ENCODE measurements at regions not wholly inside any gene's neighbourhood (a gene's known extent, or its start where the extent isn't known, plus 50 kb on each side); places are given as distances from the start of the nearest gene placed in this dataset.

GRCh38 chr14:82776958-82777357, 1243.3 kb upstream of the SEL1L start:
- no peak for DNase-seq (ENCODE audit: low read depth in 6 of 9, low spot score in 9 of 9)
- Histone ChIP-seq H3K4me3 (ENCODE audit: low read length in 2 of 2) (no peak overlapping the region), H3K4me1 (ENCODE audit: control insufficient read depth in 2 of 2, insufficient read depth in 2 of 2, low read length in 2 of 2) (no peaks in the 10 kb centered on the region), H3K27me3 (ENCODE audit: control insufficient read depth in 2 of 2, insufficient read depth in 1 of 2, low read length in 1 of 2) (no peaks in the 10 kb centered on the region), H3K36me3 (ENCODE audit: control insufficient read depth in 2 of 2, insufficient read depth in 2 of 2, low read length in 1 of 2) (no peaks in the 10 kb centered on the region), H3K27ac (ENCODE audit: low read depth in 1 of 2, low read length in 1 of 2) (no peak overlapping the region), H3K9me3 (ENCODE audit: control insufficient read depth in 2 of 2, insufficient read depth in 1 of 2, low read length in 1 of 2) (no peaks in the 10 kb centered on the region)
- 96% methylated on average over 1 of the region's 1 CpG for WGBS

DNA sequence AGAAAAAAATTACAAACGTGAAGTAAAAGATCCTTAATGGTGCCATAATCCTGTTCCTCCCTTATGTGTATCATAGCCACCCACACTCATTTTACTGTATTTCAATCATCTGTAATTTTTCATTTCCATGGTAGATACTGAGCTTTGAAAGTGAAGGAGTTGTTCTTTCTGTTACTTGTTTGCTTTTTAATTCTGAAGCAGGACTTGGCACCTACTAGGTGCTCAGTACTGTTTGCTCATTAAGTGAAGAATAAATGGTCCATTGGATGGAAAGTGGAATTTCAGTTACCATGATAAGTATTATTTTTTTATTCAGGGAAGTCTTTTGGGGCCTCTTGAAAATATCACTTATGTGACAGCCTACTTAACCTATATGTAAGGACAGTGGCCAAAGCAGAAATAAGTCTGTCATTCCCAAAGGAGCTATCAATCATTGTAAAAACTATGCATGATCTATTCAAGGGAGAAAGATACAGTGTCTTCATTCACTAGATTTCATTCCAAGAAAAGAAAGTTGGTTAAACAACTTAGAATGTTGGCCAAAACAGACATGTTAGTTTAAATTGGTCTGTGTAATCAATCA, 1244.4 kb upstream of the SEL1L start:
- no peaks in the 10 kb centered on the region for H3K36me3 ChIP-seq (ENCODE audit: control insufficient read depth in 2 of 2, insufficient read depth in 2 of 2, low read length in 1 of 2)
- no peak for DNase-seq (ENCODE audit: low read depth in 6 of 9, low spot score in 9 of 9)
- H3K27ac ChIP-seq (ENCODE audit: low read depth in 1 of 2, low read length in 1 of 2) = no peak overlapping the region
- H3K4me3 ChIP-seq (ENCODE audit: low read length in 2 of 2) = no peak overlapping the region
- H3K9me3 ChIP-seq (ENCODE audit: control insufficient read depth in 2 of 2, insufficient read depth in 1 of 2, low read length in 1 of 2) = no peaks in the 10 kb centered on the region
- H3K4me1 ChIP-seq (ENCODE audit: control insufficient read depth in 2 of 2, insufficient read depth in 2 of 2, low read length in 2 of 2) = no peaks in the 10 kb centered on the region
- no peaks in the 10 kb centered on the region for H3K27me3 ChIP-seq (ENCODE audit: control insufficient read depth in 2 of 2, insufficient read depth in 1 of 2, low read length in 1 of 2)
- WGBS = 88% methylated on average over 1 of the region's 1 CpG

DNA sequence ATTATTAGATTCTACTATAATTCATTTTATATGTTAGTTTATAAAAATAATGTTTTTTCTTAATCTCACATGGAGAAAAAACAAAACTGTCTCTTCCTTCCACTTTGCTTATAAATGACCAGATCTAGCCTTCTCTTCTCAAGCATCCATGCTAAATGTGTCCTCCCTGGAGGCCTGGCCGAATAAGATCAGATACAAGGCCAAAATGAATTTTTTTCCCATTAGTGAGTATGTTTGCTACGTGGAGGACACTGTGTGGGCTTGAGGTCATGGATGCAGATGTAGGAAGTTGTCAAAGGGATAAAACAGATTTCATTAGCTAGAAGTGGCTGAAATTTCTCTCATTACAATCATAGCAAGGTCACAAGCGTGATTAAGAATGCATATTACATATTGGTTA, 1244.9 kb upstream of the SEL1L start:
- no peak overlapping the region for H3K27ac ChIP-seq (ENCODE audit: low read depth in 1 of 2, low read length in 1 of 2)
- no peaks in the 10 kb centered on the region for H3K4me1 ChIP-seq (ENCODE audit: control insufficient read depth in 2 of 2, insufficient read depth in 2 of 2, low read length in 2 of 2)
- WGBS = 82% methylated on average over 3 of the region's 3 CpGs
- no peaks in the 10 kb centered on the region for H3K36me3 ChIP-seq (ENCODE audit: control insufficient read depth in 2 of 2, insufficient read depth in 2 of 2, low read length in 1 of 2)
- DNase-seq (ENCODE audit: low read depth in 6 of 9, low spot score in 9 of 9) = no peak
- no peaks in the 10 kb centered on the region for H3K9me3 ChIP-seq (ENCODE audit: control insufficient read depth in 2 of 2, insufficient read depth in 1 of 2, low read length in 1 of 2)
- H3K4me3 ChIP-seq (ENCODE audit: low read length in 2 of 2) = no peak overlapping the region
- H3K27me3 ChIP-seq (ENCODE audit: control insufficient read depth in 2 of 2, insufficient read depth in 1 of 2, low read length in 1 of 2) = no peaks in the 10 kb centered on the region

DNA sequence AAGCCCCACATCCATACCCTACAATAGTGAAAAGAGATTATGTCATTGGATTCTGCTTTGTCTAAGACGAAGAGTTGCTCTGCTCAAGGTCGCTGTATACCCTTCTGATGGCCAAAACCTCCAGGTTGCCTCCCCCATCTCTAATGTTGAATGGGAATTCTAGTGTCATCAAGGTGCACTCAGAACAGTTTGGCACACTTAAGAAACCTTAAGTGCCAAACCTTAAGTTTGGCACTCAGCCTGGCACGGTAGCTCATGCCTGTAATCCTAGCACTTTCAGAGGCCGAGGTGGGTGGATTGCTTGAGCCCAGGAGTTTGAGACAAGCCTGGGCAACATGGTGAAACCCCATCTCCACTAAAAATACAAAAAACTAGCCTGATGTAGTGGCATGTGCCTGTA, 1245.6 kb upstream of the SEL1L start:
- H3K27me3 ChIP-seq (ENCODE audit: control insufficient read depth in 2 of 2, insufficient read depth in 1 of 2, low read length in 1 of 2) = no peaks in the 10 kb centered on the region
- no peaks in the 10 kb centered on the region for H3K9me3 ChIP-seq (ENCODE audit: control insufficient read depth in 2 of 2, insufficient read depth in 1 of 2, low read length in 1 of 2)
- H3K4me3 ChIP-seq (ENCODE audit: low read length in 2 of 2) = no peak overlapping the region
- 93% methylated on average over 4 of the region's 4 CpGs for WGBS
- no peaks in the 10 kb centered on the region for H3K36me3 ChIP-seq (ENCODE audit: control insufficient read depth in 2 of 2, insufficient read depth in 2 of 2, low read length in 1 of 2)
- DNase-seq (ENCODE audit: low read depth in 6 of 9, low spot score in 9 of 9) = no peak
- no peaks in the 10 kb centered on the region for H3K4me1 ChIP-seq (ENCODE audit: control insufficient read depth in 2 of 2, insufficient read depth in 2 of 2, low read length in 2 of 2)
- no peak overlapping the region for H3K27ac ChIP-seq (ENCODE audit: low read depth in 1 of 2, low read length in 1 of 2)

DNA sequence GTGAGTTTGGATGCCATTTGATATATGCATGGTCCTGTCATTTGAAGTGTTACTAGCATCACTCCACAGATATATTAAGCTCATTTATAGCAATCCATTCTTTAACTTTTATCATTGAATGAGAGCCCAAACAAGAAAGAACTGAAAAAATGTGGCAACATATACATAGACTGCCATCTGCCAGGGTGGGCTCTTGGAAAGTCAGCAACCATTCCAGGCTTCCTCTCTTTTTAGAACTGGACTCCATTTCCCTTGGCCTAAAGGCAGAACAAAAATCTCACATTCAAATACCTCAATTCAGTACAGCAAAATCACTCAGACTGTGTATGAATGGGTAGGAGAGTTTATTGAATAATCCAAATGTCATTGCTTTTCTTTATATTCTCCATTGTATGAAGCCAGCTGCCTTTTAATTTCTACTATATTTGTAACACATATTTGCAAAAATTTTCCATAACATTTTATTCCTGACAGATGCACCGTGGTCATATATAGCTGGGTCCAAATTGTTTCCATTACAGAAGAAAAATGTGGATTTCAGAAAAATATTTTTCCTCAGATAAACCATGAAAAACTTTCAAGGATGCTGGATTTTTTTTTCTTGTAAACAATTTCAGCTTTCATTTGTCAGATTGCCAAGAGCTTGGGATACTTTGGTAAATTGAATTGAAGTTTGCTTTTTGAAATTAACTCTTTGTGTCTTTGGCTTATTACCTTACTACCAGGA, 1252.3 kb upstream of the SEL1L start:
- Histone ChIP-seq H3K36me3 (ENCODE audit: control insufficient read depth in 2 of 2, insufficient read depth in 2 of 2, low read length in 1 of 2) (no peaks in the 10 kb centered on the region), H3K4me3 (ENCODE audit: low read length in 2 of 2) (no peak overlapping the region), H3K27me3 (ENCODE audit: control insufficient read depth in 2 of 2, insufficient read depth in 1 of 2, low read length in 1 of 2) (no peaks in the 10 kb centered on the region), H3K9me3 (ENCODE audit: control insufficient read depth in 2 of 2, insufficient read depth in 1 of 2, low read length in 1 of 2) (no peaks in the 10 kb centered on the region), H3K4me1 (ENCODE audit: control insufficient read depth in 2 of 2, insufficient read depth in 2 of 2, low read length in 2 of 2) (no peaks in the 10 kb centered on the region), H3K27ac (ENCODE audit: low read depth in 1 of 2, low read length in 1 of 2) (no peak overlapping the region)
- 69% methylated on average over 1 of the region's 1 CpG for WGBS
- DNase-seq (ENCODE audit: low read depth in 6 of 9, low spot score in 9 of 9) = no peak

GRCh38 chr14:82786483-82786880, 1252.8 kb upstream of the SEL1L start:
- Histone ChIP-seq H3K4me1 (ENCODE audit: control insufficient read depth in 2 of 2, insufficient read depth in 2 of 2, low read length in 2 of 2) (no peaks in the 10 kb centered on the region), H3K9me3 (ENCODE audit: control insufficient read depth in 2 of 2, insufficient read depth in 1 of 2, low read length in 1 of 2) (no peaks in the 10 kb centered on the region), H3K27me3 (ENCODE audit: control insufficient read depth in 2 of 2, insufficient read depth in 1 of 2, low read length in 1 of 2) (no peaks in the 10 kb centered on the region), H3K4me3 (ENCODE audit: low read length in 2 of 2) (no peak overlapping the region), H3K27ac (ENCODE audit: low read depth in 1 of 2, low read length in 1 of 2) (no peak overlapping the region), H3K36me3 (ENCODE audit: control insufficient read depth in 2 of 2, insufficient read depth in 2 of 2, low read length in 1 of 2) (no peaks in the 10 kb centered on the region)
- 88% methylated on average over 3 of the region's 3 CpGs for WGBS
- no peak for DNase-seq (ENCODE audit: low read depth in 6 of 9, low spot score in 9 of 9)

GRCh38 chr14:82796086-82796485, 1262.4 kb upstream of the SEL1L start:
- Histone ChIP-seq H3K4me3 (ENCODE audit: low read length in 2 of 2) (no peak overlapping the region), H3K27me3 (ENCODE audit: control insufficient read depth in 2 of 2, insufficient read depth in 1 of 2, low read length in 1 of 2) (no peaks in the 10 kb centered on the region), H3K9me3 (ENCODE audit: control insufficient read depth in 2 of 2, insufficient read depth in 1 of 2, low read length in 1 of 2) (no peaks in the 10 kb centered on the region), H3K36me3 (ENCODE audit: control insufficient read depth in 2 of 2, insufficient read depth in 2 of 2, low read length in 1 of 2) (no peaks in the 10 kb centered on the region), H3K4me1 (ENCODE audit: control insufficient read depth in 2 of 2, insufficient read depth in 2 of 2, low read length in 2 of 2) (no peaks in the 10 kb centered on the region), H3K27ac (ENCODE audit: low read depth in 1 of 2, low read length in 1 of 2) (no peak overlapping the region)
- 92% methylated on average over 4 of the region's 4 CpGs for WGBS
- DNase-seq (ENCODE audit: low read depth in 6 of 9, low spot score in 9 of 9) = no peak

GRCh38 chr14:82798276-82798675, 1264.6 kb upstream of the SEL1L start:
- Histone ChIP-seq H3K4me1 (ENCODE audit: control insufficient read depth in 2 of 2, insufficient read depth in 2 of 2, low read length in 2 of 2) (no peaks in the 10 kb centered on the region), H3K4me3 (ENCODE audit: low read length in 2 of 2) (no peak overlapping the region), H3K9me3 (ENCODE audit: control insufficient read depth in 2 of 2, insufficient read depth in 1 of 2, low read length in 1 of 2) (no peaks in the 10 kb centered on the region), H3K36me3 (ENCODE audit: control insufficient read depth in 2 of 2, insufficient read depth in 2 of 2, low read length in 1 of 2) (no peaks in the 10 kb centered on the region), H3K27me3 (ENCODE audit: control insufficient read depth in 2 of 2, insufficient read depth in 1 of 2, low read length in 1 of 2) (no peaks in the 10 kb centered on the region), H3K27ac (ENCODE audit: low read depth in 1 of 2, low read length in 1 of 2) (no peak overlapping the region)
- 84% methylated on average over 1 of the region's 1 CpG for WGBS
- DNase-seq (ENCODE audit: low read depth in 6 of 9, low spot score in 9 of 9) = no peak

GRCh38 chr14:82805892-82806825, 1272.5 kb upstream of the SEL1L start:
- Histone ChIP-seq H3K4me1 (ENCODE audit: control insufficient read depth in 2 of 2, insufficient read depth in 2 of 2, low read length in 2 of 2) (no peaks in the 10 kb centered on the region), H3K9me3 (ENCODE audit: control insufficient read depth in 2 of 2, insufficient read depth in 1 of 2, low read length in 1 of 2) (no peaks in the 10 kb centered on the region), H3K4me3 (ENCODE audit: low read length in 2 of 2) (no peak overlapping the region), H3K27ac (ENCODE audit: low read depth in 1 of 2, low read length in 1 of 2) (no peak overlapping the region), H3K27me3 (ENCODE audit: control insufficient read depth in 2 of 2, insufficient read depth in 1 of 2, low read length in 1 of 2) (no peaks in the 10 kb centered on the region), H3K36me3 (ENCODE audit: control insufficient read depth in 2 of 2, insufficient read depth in 2 of 2, low read length in 1 of 2) (no peaks in the 10 kb centered on the region)
- DNase-seq (ENCODE audit: low read depth in 6 of 9, low spot score in 9 of 9) = no peak
- WGBS = 71% methylated on average over 7 of the region's 7 CpGs

Measured in thymus (tissue), 11 donors.